Esophagus squamous epithelium (tissue), 5 donors: ENCODE measurements at regions not wholly inside any gene's neighbourhood (a gene's known extent, or its start where the extent isn't known, plus 50 kb on each side); places are given as distances from the start of the nearest gene placed in this dataset.

Experiments used
- DNase-seq: peaks from one replicate; lab custom pipeline; 2025; lab: John Stamatoyannopoulos, UW
- H3K27ac ChIP-seq, 4 donors: fragments of 200-600 bp; sonication (generic); one replicate each; pipeline ENCODE4 v1.5.1; 2016 to 2019; ENCODE audit warnings: mild to moderate bottlenecking in 1 of 4
- H3K27me3 ChIP-seq, 4 donors: fragments of 200-600 bp; sonication (generic); 1 replicate in 3 of 4; 2 replicates in 1 of 4; pipeline versions ENCODE4 v1.5.1 to v1.6.0; 2017 to 2021; ENCODE audit warnings: antibody characterized with exemption in 1 of 4
- H3K36me3 ChIP-seq, 3 donors: fragments of 200-600 bp; sonication (generic); one replicate each; pipeline ENCODE4 v1.5.1; 2016 to 2019
- H3K4me1 ChIP-seq, 3 donors: fragments of 200-600 bp; sonication (generic); one replicate each; pipeline ENCODE4 v1.5.1; 2017 to 2019
- H3K4me3 ChIP-seq, 4 donors: fragments of 200-600 bp; sonication (generic); 1 replicate in 3 of 4; 2 replicates in 1 of 4; pipeline ENCODE4 v1.5.1; 2016 to 2019; ENCODE audit warnings: mild to moderate bottlenecking in 2 of 4, moderate library complexity in 1 of 4
- H3K9me3 ChIP-seq, 3 donors: fragments of 200-600 bp; sonication (generic); one replicate each; pipeline ENCODE4 v1.5.1; 2016 to 2019
- CTCF ChIP-seq, 6 experiments: fragments of 450-650 bp in 4 of 6; fragments of 200-600 bp in 2 of 6; sonication (generic) in 2 of 6; IDR thresholded peaks; one replicate each; pipeline ENCODE4 v1.5.1; 2016 to 2019; ENCODE audit warnings: antibody characterized with exemption in 6 of 6, mild to moderate bottlenecking in 4 of 6, moderate library complexity in 4 of 6
- POLR2A ChIP-seq, 4 donors: fragments of 450-650 bp; IDR thresholded peaks; one replicate each; pipeline ENCODE4 v1.6.1; 2017; ENCODE audit warnings: antibody characterized with exemption in 4 of 4, mild to moderate bottlenecking in 4 of 4, moderate library complexity in 3 of 4
- WGBS, 2 donors: methylation state at CpG; one replicate each; pipeline ENCODE4 v1.1.5; 2018; 5-methylcytosine and 5-hydroxymethylcytosine counted together
- intact Hi-C: fragments of 100-400 bp; cut with DNase I; formaldehyde crosslinking; loops from one replicate; pipeline ENCODE4 v1.15.0; 2022
- donor health status: DM: yes; HTN: yes; CAD: no.

GRCh38 chr7:46784732-46785131 lies 797.2 kb downstream of the TNS3 start:
- 50 to 52% methylated on average over 1 of the region's 1 CpG for WGBS, 2 donors
- no peak overlapping the region for H3K4me3 ChIP-seq
- TF ChIP-seq CTCF (IDR thresholded peaks at IDR 0.05) (no peak), POLR2A (IDR thresholded peaks at IDR 0.05) (no peak)
- no peak for DNase-seq
- H3K27ac ChIP-seq: no peak overlapping the region
- intact Hi-C loops: no loop called here
- no peaks in the 10 kb centered on the region for H3K9me3 ChIP-seq
- H3K36me3 ChIP-seq: no peaks in the 10 kb centered on the region
- peaks cover 0 to 16% (median 10%) of the 10 kb centered on the region in 3 donors for H3K4me1 ChIP-seq
- H3K27me3 ChIP-seq: no peaks in the 10 kb centered on the region

GRCh38 chr7:46781901-46782439 lies 799.9 kb downstream of the TNS3 start:
- Histone ChIP-seq H3K36me3 (no peaks in the 10 kb centered on the region), H3K27me3 (no peaks in the 10 kb centered on the region), H3K4me1 (peaks cover 0 to 16% (median 10%) of the 10 kb centered on the region in 3 donors), H3K4me3 (no peak overlapping the region), H3K27ac (no peak overlapping the region), H3K9me3 (no peaks in the 10 kb centered on the region)
- 63 to 74% methylated on average over 2 of the region's 2 CpGs for WGBS, 2 donors
- DNase-seq: no peak
- intact Hi-C loops: no loop called here
- TF ChIP-seq CTCF (IDR thresholded peaks at IDR 0.05) (no peak), POLR2A (IDR thresholded peaks at IDR 0.05) (no peak)

GRCh38 chr7:46776790-46777189 lies 805.1 kb downstream of the TNS3 start:
- intact Hi-C loops: no loop called here
- H3K27me3 ChIP-seq: no peaks in the 10 kb centered on the region
- 0 to 5% methylated on average over 1 of the region's 1 CpG for WGBS, 2 donors

GRCh38 chr7:46775776-46776175 lies 806.1 kb downstream of the TNS3 start:
- intact Hi-C loops: no loop called here
- no peaks in the 10 kb centered on the region for H3K9me3 ChIP-seq
- H3K36me3 ChIP-seq: no peaks in the 10 kb centered on the region
- TF ChIP-seq CTCF (IDR thresholded peaks at IDR 0.05): no peak
- no peak for TF ChIP-seq POLR2A (IDR thresholded peaks at IDR 0.05)
- H3K4me3 ChIP-seq: no peak overlapping the region
- peaks cover 0 to 7% (median 6%) of the 10 kb centered on the region in 3 donors for H3K4me1 ChIP-seq
- DNase-seq: no peak
- no peaks in the 10 kb centered on the region for H3K27me3 ChIP-seq
- no peak overlapping the region for H3K27ac ChIP-seq
- 54 to 59% methylated on average over 2 of the region's 2 CpGs for WGBS, 2 donors

More at GRCh38 chr7:46776790-46777189, 805.1 kb downstream of the TNS3 start:
- Histone ChIP-seq H3K27ac (no peak overlapping the region), H3K36me3 (no peaks in the 10 kb centered on the region), H3K4me1 (peaks cover 0 to 7% (median 6%) of the 10 kb centered on the region in 3 donors), H3K4me3 (no peak overlapping the region), H3K9me3 (no peaks in the 10 kb centered on the region)
- TF ChIP-seq POLR2A (IDR thresholded peaks at IDR 0.05): no peak
- peak in 2 of 6 experiments; percentile 22 to 43 for TF ChIP-seq CTCF (IDR thresholded peaks at IDR 0.05)
- no peak for DNase-seq

GRCh38 chr7:46775020-46775419 lies 806.9 kb downstream of the TNS3 start:
- intact Hi-C loops: no loop called here
- H3K4me3 ChIP-seq: no peak overlapping the region
- peaks cover 0 to 7% (median 6%) of the 10 kb centered on the region in 3 donors for H3K4me1 ChIP-seq
- peak overlapping the region in 2 of 4 donors; percentile 0 to 42 for H3K27ac ChIP-seq
- TF ChIP-seq POLR2A (IDR thresholded peaks at IDR 0.05): no peak
- no peak for TF ChIP-seq CTCF (IDR thresholded peaks at IDR 0.05)
- DNase-seq: no peak
- 42 to 68% methylated on average over 1 of the region's 1 CpG for WGBS, 2 donors
- H3K36me3 ChIP-seq: no peaks in the 10 kb centered on the region
- H3K27me3 ChIP-seq: no peaks in the 10 kb centered on the region
- H3K9me3 ChIP-seq: no peaks in the 10 kb centered on the region
